Body of pancreas (tissue), 4 donors: ENCODE measurements at regions not wholly inside any gene's neighbourhood (a gene's known extent, or its start where the extent isn't known, plus 50 kb on each side); places are given as distances from the start of the nearest gene placed in this dataset.

Experiments
- ATAC-seq: fragments of 150-250 bp; one replicate; pipeline ENCODE4 v1.9.1; 2016
- DNase-seq, 4 donors: peaks; one replicate each; pipeline ENCODE4 v3.0.0-alpha.2; 2019
- H3K27ac ChIP-seq, 4 donors: fragments of 200-600 bp; sonication (generic); 1 replicate in 3 of 4; 2 replicates in 1 of 4; pipeline versions ENCODE4 v1.5.1 to v1.6.1; 2016 to 2019; ENCODE audit warnings: mild to moderate bottlenecking in 1 of 4, mixed read lengths in 1 of 4, moderate library complexity in 1 of 4
- H3K27me3 ChIP-seq, 2 donors: fragments of 200-600 bp; sonication (generic); one replicate each; pipeline ENCODE4 v1.6.0; 2016; ENCODE audit warnings: mild to moderate bottlenecking in 1 of 2
- H3K36me3 ChIP-seq, 2 donors: fragments of 200-600 bp; sonication (generic); replicated peaks in 1 of 2; 2 replicates each; pipeline ENCODE4 v1.5.1; 2016; ENCODE audit warnings: low read depth in 2 of 2; ENCODE audit not compliant: insufficient read depth in 1 of 2
- H3K4me1 ChIP-seq: fragments of 200-600 bp; sonication (generic); one replicate; pipeline ENCODE4 v1.6.0; 2016
- H3K4me3 ChIP-seq, 2 donors: fragments of 200-600 bp; sonication (generic); 1 replicate in 1 of 2; 2 replicates in 1 of 2; pipeline ENCODE4 v1.5.1; 2016 to 2019
- H3K9me3 ChIP-seq, 3 donors: fragments of 200-600 bp; sonication (generic); 1 replicate in 2 of 3; 2 replicates in 1 of 3; pipeline ENCODE4 v1.5.1; 2016
- CTCF ChIP-seq, 7 experiments: fragments of 450-650 bp in 4 of 7; fragments of 200-600 bp in 3 of 7; sonication (generic) in 3 of 7; IDR thresholded peaks; one replicate each; pipeline ENCODE4 v1.5.1; 2016 to 2019; ENCODE audit warnings: antibody characterized with exemption in 7 of 7
- POLR2A ChIP-seq, 3 donors: fragments of 450-650 bp; IDR thresholded peaks; one replicate each; pipeline ENCODE4 v1.6.1; 2016; ENCODE audit warnings: antibody characterized with exemption in 3 of 3, mild to moderate bottlenecking in 2 of 3
- WGBS, 2 donors: methylation state at CpG; one replicate each; pipeline ENCODE4 v1.1.5; 2017; 5-methylcytosine and 5-hydroxymethylcytosine counted together
- intact Hi-C: fragments of 100-400 bp; cut with DNase I; formaldehyde crosslinking; loops from one replicate; pipeline ENCODE4 v1.15.1; 2023

GRCh38 chr13:110811008-110811720 is 97.7 kb downstream of the ING1 start:
- no peak overlapping the region for H3K27ac ChIP-seq
- ATAC-seq (no peak), DNase-seq (no peak)
- intact Hi-C loops, result no loop called here
- no peaks in the 10 kb centered on the region for H3K9me3 ChIP-seq
- TF ChIP-seq POLR2A (IDR thresholded peaks at IDR 0.05) (no peak), CTCF (IDR thresholded peaks at IDR 0.05) (no peak)
- 50 to 69% methylated on average over 13 to 16 of the region's 16 CpGs for WGBS, 2 donors
- H3K27me3 ChIP-seq, result peaks cover 0 to 14% of the 10 kb centered on the region in 2 donors
- H3K4me1 ChIP-seq, result peaks cover 10% of the 10 kb centered on the region
- H3K4me3 ChIP-seq, result no peak overlapping the region
- H3K36me3 ChIP-seq, result no peaks in the 10 kb centered on the region

GRCh38 chr13:110811771-110812120 is 98.2 kb downstream of the ING1 start:
- no peak overlapping the region for H3K4me3 ChIP-seq

GRCh38 chr13:110812121-110812868 is 98.8 kb downstream of the ING1 start:
- no peaks in the 10 kb centered on the region for H3K9me3 ChIP-seq
- peaks cover 0 to 14% of the 10 kb centered on the region in 2 donors for H3K27me3 ChIP-seq
- intact Hi-C loops, result no loop called here
- no peaks in the 10 kb centered on the region for H3K36me3 ChIP-seq
- H3K4me3 ChIP-seq, result no peak overlapping the region
- peaks cover 10% of the 10 kb centered on the region for H3K4me1 ChIP-seq
- ATAC-seq (peak; percentile 22), DNase-seq (no peak)
- 25 to 32% methylated on average over 28 to 48 of the region's 48 CpGs for WGBS, 2 donors
- TF ChIP-seq POLR2A (IDR thresholded peaks at IDR 0.05) (no peak), CTCF (IDR thresholded peaks at IDR 0.05) (peak in 1 of 7 experiments; percentile 4)
- no peak overlapping the region for H3K27ac ChIP-seq

More at GRCh38 chr13:110811771-110812120, 98.2 kb downstream of the ING1 start:
- H3K36me3 ChIP-seq, result no peaks in the 10 kb centered on the region
- no peaks in the 10 kb centered on the region for H3K9me3 ChIP-seq
- H3K4me1 ChIP-seq, result peaks cover 10% of the 10 kb centered on the region
- no peak for TF ChIP-seq POLR2A (IDR thresholded peaks at IDR 0.05)
- intact Hi-C loops, result no loop called here
- H3K27me3 ChIP-seq, result peaks cover 0 to 14% of the 10 kb centered on the region in 2 donors
- H3K27ac ChIP-seq, result no peak overlapping the region
- WGBS, 2 donors, result 56 to 66% methylated on average over 8 of the region's 8 CpGs
- DNase-seq, result no peak
- no peak for ATAC-seq

- WGBS, 2 donors, result 43 to 52% methylated on average over 76 of the region's 84 CpGs
- peaks cover 0 to 14% of the 10 kb centered on the region in 2 donors for H3K27me3 ChIP-seq
- H3K4me3 ChIP-seq, result no peak overlapping the region
- H3K9me3 ChIP-seq, result no peaks in the 10 kb centered on the region
- intact Hi-C loops, result no loop called here
- H3K27ac ChIP-seq, result no peak overlapping the region
- no peaks in the 10 kb centered on the region for H3K36me3 ChIP-seq
- TF ChIP-seq POLR2A (IDR thresholded peaks at IDR 0.05) (no peak), CTCF (IDR thresholded peaks at IDR 0.05) (no peak)
- H3K4me1 ChIP-seq, result peaks cover 10% of the 10 kb centered on the region
- no peak for ATAC-seq
- no peak for DNase-seq
Measured at GRCh38 chr13:110812869-110813645, 99.6 kb downstream of the ING1 start.
